Transverse colon (tissue), 4 donors: ENCODE measurements at regions not wholly inside any gene's neighbourhood (a gene's known extent, or its start where the extent isn't known, plus 50 kb on each side); places are given as distances from the start of the nearest gene placed in this dataset.

Experiments
- DNase-seq: peaks from one replicate; pipeline ENCODE4 v3.0.0-alpha.2; 2019
- H3K27ac ChIP-seq, 4 donors: fragments of 200-600 bp; sonication (generic); 2 replicates each; pipeline ENCODE4 v1.5.1; 2016 to 2018; ENCODE audit warnings: inconsistent platforms in 4 of 4
- H3K27me3 ChIP-seq: fragments of 200-600 bp; sonication (generic); 2 replicates; pipeline ENCODE4 v1.5.1; 2017; ENCODE audit warnings: inconsistent platforms
- H3K36me3 ChIP-seq, 4 donors: fragments of 200-600 bp; sonication (generic); 2 replicates each; pipeline ENCODE4 v1.5.1; 2017 to 2019; ENCODE audit warnings: inconsistent platforms in 4 of 4
- H3K4me1 ChIP-seq, 4 donors: fragments of 200-600 bp; sonication (generic); 2 replicates each; pipeline ENCODE4 v1.5.1; 2017 to 2020; ENCODE audit warnings: inconsistent platforms in 4 of 4
- H3K4me3 ChIP-seq, 4 donors: fragments of 200-600 bp; sonication (generic); 1 replicate in 1 of 4; 2 replicates in 3 of 4; pipeline versions ENCODE4 v1.5.1 to v1.6.1; 2017 to 2019; ENCODE audit warnings: inconsistent platforms in 4 of 4
- H3K9me3 ChIP-seq, 2 donors: fragments of 200-600 bp; sonication (generic); 2 replicates each; pipeline ENCODE4 v1.5.1; 2017 to 2019; ENCODE audit warnings: inconsistent platforms in 2 of 2
- CTCF ChIP-seq, 5 experiments: fragments of 200-600 bp in 3 of 5; fragments of 450-650 bp in 2 of 5; sonication (generic) in 3 of 5; IDR thresholded peaks; 1 replicate in 2 of 5; 2 replicates in 3 of 5; pipeline ENCODE4 v1.5.1; 2016 to 2017; ENCODE audit warnings: antibody characterized with exemption in 5 of 5, inconsistent platforms in 3 of 5, mild to moderate bottlenecking in 2 of 5, moderate library complexity in 1 of 5
- EP300 ChIP-seq: sonication (generic); formaldehyde crosslinking; IDR thresholded peaks from one replicate; pipeline ENCODE4 v1.6.1; 2017; ENCODE audit warnings: antibody characterized with exemption, low read depth
- POLR2A ChIP-seq: fragments of 450-650 bp; IDR thresholded peaks from one replicate; pipeline ENCODE4 v1.6.1; 2016; ENCODE audit warnings: antibody characterized with exemption, mild to moderate bottlenecking, moderate library complexity
- POLR2AphosphoS5 ChIP-seq, 3 donors: sonication (generic); formaldehyde crosslinking; IDR thresholded peaks; one replicate each; pipeline ENCODE4 v1.6.1; 2016; ENCODE audit warnings: antibody characterized with exemption in 3 of 3
- WGBS, 2 donors: methylation state at CpG; one replicate each; pipeline ENCODE4 v1.1.5; 2018; ENCODE audit warnings: low coverage in 1 of 2; 5-methylcytosine and 5-hydroxymethylcytosine counted together
- in situ Hi-C, 4 donors: fragments of 200-750 bp; cut with MboI; loops; one replicate each; pipeline versions ENCODE4 v1.15.0 to v1.15.1; 2017; ENCODE audit warnings: low sequenced_read_pairs in 3 of 4, low pct_ligation_motif_present in 1 of 4, low pct_unique_long_range_greater_than_20kb in 1 of 4
- intact Hi-C: fragments of 100-400 bp; cut with DNase I; formaldehyde crosslinking; loops from one replicate; pipeline ENCODE4 v1.15.1; 2023; ENCODE audit warnings: low total_unique reads

- no peaks in the 10 kb centered on the region for H3K9me3 ChIP-seq
- no peak overlapping the region for H3K27ac ChIP-seq
- no peak for DNase-seq
- in situ Hi-C loops (no loop called here), intact Hi-C loops (no loop called here)
- no peak overlapping the region for H3K4me3 ChIP-seq
- TF ChIP-seq CTCF (IDR thresholded peaks at IDR 0.05) (no peak), EP300 (no peak), POLR2AphosphoS5 (IDR thresholded peaks at IDR 0.05) (no peak), POLR2A (no peak)
- H3K27me3 ChIP-seq: no peaks in the 10 kb centered on the region
- no peaks in the 10 kb centered on the region for H3K4me1 ChIP-seq
- WGBS, 2 donors: 0% methylated on average over 1 of the region's 1 CpG
- H3K36me3 ChIP-seq: no peaks in the 10 kb centered on the region
Observed at GRCh38 chr4:180811556-180811955, 1431.6 kb upstream of the TENM3 start.

GRCh38 chr4:180812783-180813182 is 1430.4 kb upstream of the TENM3 start:
- Histone ChIP-seq H3K4me1 (no peaks in the 10 kb centered on the region), H3K27ac (no peak overlapping the region)
- no peak for TF ChIP-seq POLR2A
- no peak for TF ChIP-seq EP300
- TF ChIP-seq POLR2AphosphoS5 (IDR thresholded peaks at IDR 0.05): no peak
- TF ChIP-seq CTCF (IDR thresholded peaks at IDR 0.05): no peak

GRCh38 chr4:180814875-180815417 is 1428.3 kb upstream of the TENM3 start:
- Histone ChIP-seq H3K4me1 (no peaks in the 10 kb centered on the region), H3K36me3 (no peaks in the 10 kb centered on the region), H3K9me3 (no peaks in the 10 kb centered on the region), H3K4me3 (no peak overlapping the region), H3K27ac (no peak overlapping the region), H3K27me3 (no peaks in the 10 kb centered on the region)
- intact Hi-C loops (no loop called here), in situ Hi-C loops (no loop called here)
- no peak for TF ChIP-seq POLR2AphosphoS5 (IDR thresholded peaks at IDR 0.05)
- no peak for TF ChIP-seq CTCF (IDR thresholded peaks at IDR 0.05)
- TF ChIP-seq POLR2A: no peak
- no peak for TF ChIP-seq EP300
- WGBS, 2 donors: 67 to 68% methylated on average over 3 of the region's 3 CpGs
- no peak for DNase-seq

More at GRCh38 chr4:180812783-180813182, 1430.4 kb upstream of the TENM3 start:
- intact Hi-C loops (no loop called here), in situ Hi-C loops (no loop called here)
- WGBS, 2 donors: 33 to 42% methylated on average over 2 of the region's 2 CpGs
- no peak for DNase-seq
- H3K36me3 ChIP-seq: no peaks in the 10 kb centered on the region
- H3K4me3 ChIP-seq: no peak overlapping the region
- no peaks in the 10 kb centered on the region for H3K27me3 ChIP-seq
- H3K9me3 ChIP-seq: no peaks in the 10 kb centered on the region

- in situ Hi-C loops: no loop called here
- TF ChIP-seq EP300 (no peak), POLR2AphosphoS5 (IDR thresholded peaks at IDR 0.05) (no peak), POLR2A (no peak), CTCF (IDR thresholded peaks at IDR 0.05) (no peak)
Observed at GRCh38 chr4:180817529-180817928, 1425.7 kb upstream of the TENM3 start.

More at GRCh38 chr4:180817529-180817928, 1425.7 kb upstream of the TENM3 start:
- Histone ChIP-seq H3K27ac (no peak overlapping the region), H3K9me3 (no peaks in the 10 kb centered on the region), H3K27me3 (no peaks in the 10 kb centered on the region), H3K36me3 (no peaks in the 10 kb centered on the region), H3K4me3 (no peak overlapping the region), H3K4me1 (no peaks in the 10 kb centered on the region)
- WGBS, 2 donors: 81 to 86% methylated on average over 3 to 6 of the region's 6 CpGs
- intact Hi-C loops: no loop called here
- no peak for DNase-seq
